Inflammatory macrophage treated with lipopolysaccharide for 1 hour (primary cell): ENCODE measurements at regions not wholly inside any gene's neighbourhood (a gene's known extent, or its start where the extent isn't known, plus 50 kb on each side); places are given as distances from the start of the nearest gene placed in this dataset.
A peak's percentile ranks its signal among the peaks of the same experiment; 100 is the strongest.

Experiments
- DNase-seq, 2 donors: peaks; one replicate each; pipeline ENCODE4 v3.0.0-alpha.2; 2020 to 2022

GRCh38 chr3:150215616-150216015, 192.5 kb upstream of the TSC22D2 start:
- no peak for DNase-seq

- DNase-seq = no peak
Measured at GRCh38 chr3:150213577-150213976, 194.5 kb upstream of the TSC22D2 start.

- no peak for DNase-seq
Measured at GRCh38 chr3:150210461-150211110, 197.5 kb upstream of the TSC22D2 start.

GRCh38 chr3:150203273-150203672, 204.8 kb upstream of the TSC22D2 start:
- DNase-seq = peak in 1 of 2 donors; percentile 10

- DNase-seq = no peak
Measured at GRCh38 chr3:150202711-150203110, 205.4 kb upstream of the TSC22D2 start.

GRCh38 chr3:150194957-150195356, 213.1 kb upstream of the TSC22D2 start:
- no peak for DNase-seq

GRCh38 chr3:150194513-150194912, 213.6 kb upstream of the TSC22D2 start:
- DNase-seq = no peak

GRCh38 chr3:150184426-150185071, 213.9 kb upstream of the PFN2 start:
- DNase-seq = no peak

GRCh38 chr3:150183678-150184425, 213.2 kb upstream of the PFN2 start:
- DNase-seq = peak; percentile 49 to 65

- DNase-seq = no peak
Measured at GRCh38 chr3:150180334-150180733, 209.6 kb upstream of the PFN2 start.

- DNase-seq = no peak
Measured at GRCh38 chr3:150179330-150179729, 208.6 kb upstream of the PFN2 start.

- DNase-seq = no peak
Measured at GRCh38 chr3:150177673-150178381, 207.1 kb upstream of the PFN2 start.

- DNase-seq = no peak
Measured at GRCh38 chr3:150174179-150174578, 203.5 kb upstream of the PFN2 start.

- no peak for DNase-seq
Measured at GRCh38 chr3:150172356-150172755, 201.7 kb upstream of the PFN2 start.

- DNase-seq = no peak
Measured at GRCh38 chr3:150170852-150171520, 200.3 kb upstream of the PFN2 start.

- no peak for DNase-seq
Measured at GRCh38 chr3:150169330-150169940, 198.7 kb upstream of the PFN2 start.

- DNase-seq = no peak
Measured at GRCh38 chr3:150168698-150169097, 198.0 kb upstream of the PFN2 start.

GRCh38 chr3:150165396-150166094, 194.8 kb upstream of the PFN2 start:
- no peak for DNase-seq

- DNase-seq = no peak
Measured at GRCh38 chr3:150161011-150161410, 190.3 kb upstream of the PFN2 start.

- no peak for DNase-seq
Measured at GRCh38 chr3:150158943-150159625, 188.4 kb upstream of the PFN2 start.

- no peak for DNase-seq
Measured at GRCh38 chr3:150152567-150152966, 181.9 kb upstream of the PFN2 start.
